ENCODE measurements at regions not wholly inside any gene's neighbourhood (a gene's known extent, or its start where the extent isn't known, plus 50 kb on each side); places are given as distances from the start of the nearest gene placed in this dataset.

DNA sequence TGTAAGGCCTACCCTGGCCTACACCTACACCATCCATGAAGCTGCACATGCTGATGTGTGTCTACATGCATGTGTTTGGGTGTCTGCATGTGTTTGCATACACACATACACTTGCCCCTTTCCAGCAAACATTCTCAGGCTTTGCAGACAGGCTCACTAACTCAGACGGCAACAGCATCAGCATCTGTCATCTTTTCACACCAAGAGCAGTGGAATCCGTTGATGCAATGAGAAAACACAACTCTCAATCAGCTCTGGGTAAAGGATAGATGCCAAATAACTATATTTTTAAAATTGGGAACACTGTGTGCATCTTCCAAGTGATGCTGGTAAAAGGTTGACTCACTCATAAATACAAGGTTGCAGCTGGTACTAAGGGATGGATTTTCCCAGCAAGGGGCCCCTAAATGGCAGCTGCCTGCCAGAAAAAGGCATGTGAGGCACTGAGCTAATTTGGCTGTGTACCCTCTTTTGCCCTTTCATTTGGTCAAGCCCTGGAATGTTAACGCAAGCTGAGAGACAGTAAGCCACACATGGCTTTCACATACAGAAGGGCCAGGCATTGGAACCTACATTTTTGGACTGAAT lies 296.3 kb upstream of the NPSR1 start:
- peaks cover 5% of the 10 kb centered on the region; the same call in 1 of the 2 replicates for H3K4me1 ChIP-seq (ENCODE audit: insufficient read depth)
- Mint-ChIP-seq H3K9me3 (no peaks in the 10 kb centered on the region), H3K27ac (no peak overlapping the region), H3K27me3 (ENCODE audit: insufficient read depth, low read depth, poor library complexity) (peaks cover 11% of the 10 kb centered on the region), H3K36me3 (ENCODE audit: low read depth) (no peaks in the 10 kb centered on the region), H3K4me3 (no peak overlapping the region), H3K4me1 (peaks cover 4% of the 10 kb centered on the region)
- TF ChIP-seq ZNF114 (CRISPR knock-in tag; IDR thresholded peaks at IDR 0.05) (no peak), STAT1 (IDR thresholded peaks at IDR 0.05; ENCODE audit: unreplicated experiment) (no peak), ETS1 (IDR thresholded peaks at IDR 0.05) (no peak), CTCF (conservative IDR thresholded peaks at IDR 0.05; ENCODE audit: low read depth in 2 of 2) (no peak), ZNF331 (CRISPR knock-in tag; IDR thresholded peaks at IDR 0.05; ENCODE audit: low read depth) (no peak), POLR2AphosphoS5 (IDR thresholded peaks at IDR 0.05; ENCODE audit: low read depth) (no peak), EZH2 (IDR thresholded peaks at IDR 0.05; ENCODE audit: low read depth, unreplicated experiment) (no peak), CREB1 (CRISPR knock-in tag; IDR thresholded peaks at IDR 0.05; ENCODE audit: low read depth) (no peak), JUNB (IDR thresholded peaks at IDR 0.05; ENCODE audit: unreplicated experiment) (no peak), NANOG (IDR thresholded peaks at IDR 0.05; ENCODE audit: borderline replicate concordance) (no peak), EZH2phosphoT487 (IDR thresholded peaks at IDR 0.05; ENCODE audit: unreplicated experiment) (no peak), REST (IDR thresholded peaks at IDR 0.05; ENCODE audit: unreplicated experiment) (no peak)
- H3K27me3 ChIP-seq (ENCODE audit: insufficient read depth): peaks cover 32% of the 10 kb centered on the region
- no peak overlapping the region for H2AFZ ChIP-seq
- no peak overlapping the region for H3K27ac ChIP-seq (ENCODE audit: low read depth)
- no peaks in the 10 kb centered on the region for H3K36me3 ChIP-seq (ENCODE audit: insufficient read depth)
- no peak overlapping the region for H3K4me2 ChIP-seq
- DNase-seq (ENCODE audit: low spot score): no peak
- no peak for ATAC-seq
- H4K20me1 ChIP-seq (replicated peaks; ENCODE audit: insufficient read depth): no peaks in the 10 kb centered on the region
- no peaks in the 10 kb centered on the region for H3K79me2 ChIP-seq (replicated peaks; ENCODE audit: insufficient read depth)
- H3K9me2 ChIP-seq (ENCODE audit: insufficient read depth): peaks cover 11% of the 10 kb centered on the region; the same call in 1 of the 2 replicates
- no peaks in the 10 kb centered on the region for H3F3A ChIP-seq (replicated peaks; ENCODE audit: low read depth)
- no peak overlapping the region for H3K4me3 ChIP-seq

Measured in GM23338 (cell line).